Karpas-422 (cell line): ENCODE measurements at regions not wholly inside any gene's neighbourhood (a gene's known extent, or its start where the extent isn't known, plus 50 kb on each side); places are given as distances from the start of the nearest gene placed in this dataset.

Source experiments
- DNase-seq: peaks from one replicate; pipeline ENCODE4 v3.0.0-alpha.2; 2015
- H2AFZ ChIP-seq: fragments of 200-600 bp; sonication (generic); 2 replicates; pipeline ENCODE4 v1.6.1; 2014; ENCODE audit warnings: antibody characterized with exemption, low read length, mixed read lengths
- H3K27ac ChIP-seq: fragments of 200-600 bp; sonication (generic); 2 replicates; pipeline ENCODE4 v1.5.1; 2014; ENCODE audit warnings: mild to moderate bottlenecking, low read length, moderate library complexity
- H3K27me3 ChIP-seq: fragments of 200-600 bp; sonication (generic); 2 replicates; pipeline ENCODE4 v1.6.1; 2014; ENCODE audit warnings: low read length, mixed read lengths
- H3K36me3 ChIP-seq: fragments of 200-600 bp; sonication (generic); 2 replicates; pipeline ENCODE4 v1.6.1; 2014; ENCODE audit warnings: low read length, mixed read lengths; ENCODE audit not compliant: insufficient read depth
- H3K4me1 ChIP-seq: fragments of 200-600 bp; sonication (generic); 2 replicates; pipeline ENCODE4 v1.6.1; 2014; ENCODE audit warnings: mild to moderate bottlenecking, low read length, mixed read lengths
- H3K4me2 ChIP-seq: fragments of 200-600 bp; sonication (generic); 2 replicates; pipeline ENCODE4 v1.6.1; 2014; ENCODE audit warnings: low read length, low read depth, mild to moderate bottlenecking; ENCODE audit not compliant: poor library complexity, severe bottlenecking
- H3K4me3 ChIP-seq: fragments of 200-600 bp; sonication (generic); 2 replicates; pipeline ENCODE4 v1.5.1; 2014; ENCODE audit warnings: mild to moderate bottlenecking, antibody characterized with exemption, low read length, mixed read lengths
- H3K79me2 ChIP-seq: fragments of 200-600 bp; sonication (generic); 2 replicates; pipeline ENCODE4 v1.6.1; 2014; ENCODE audit warnings: mild to moderate bottlenecking, low read length, mixed read lengths
- H3K9ac ChIP-seq: fragments of 200-600 bp; sonication (generic); 2 replicates; pipeline ENCODE4 v1.6.0; 2014; ENCODE audit warnings: low read length
- H3K9me2 ChIP-seq: fragments of 200-600 bp; sonication (generic), shearing (Covaris generic); replicated peaks from 2 replicates; pipeline ENCODE4 v1.6.0; 2014; ENCODE audit warnings: mild to moderate bottlenecking, low read length, moderate library complexity; ENCODE audit not compliant: insufficient read depth
- H3K9me3 ChIP-seq: fragments of 300-700, 200-600 bp; sonication (generic); 2 replicates; pipeline ENCODE4 v1.6.1; 2014; ENCODE audit warnings: low read length, mixed read lengths
- H4K20me1 ChIP-seq: fragments of 200-600 bp; sonication (generic); 2 replicates; pipeline ENCODE4 v1.6.1; 2014; ENCODE audit warnings: mild to moderate bottlenecking, antibody characterized with exemption, low read length, low read depth; ENCODE audit not compliant: insufficient read depth

- Histone ChIP-seq H3K4me3 (no peak overlapping the region), H2AFZ (no peak overlapping the region), H3K9me2 (no peaks in the 10 kb centered on the region), H4K20me1 (no peaks in the 10 kb centered on the region), H3K27me3 (no peaks in the 10 kb centered on the region), H3K9me3 (no peaks in the 10 kb centered on the region), H3K27ac (no peak overlapping the region), H3K9ac (no peak overlapping the region), H3K79me2 (no peaks in the 10 kb centered on the region), H3K36me3 (no peaks in the 10 kb centered on the region), H3K4me1 (no peaks in the 10 kb centered on the region), H3K4me2 (no peak overlapping the region)
- DNase-seq, result no peak
Observed at GRCh38 chr1:229984992-229985612, 81.9 kb upstream of the GALNT2 start.

- no peaks in the 10 kb centered on the region for H3K79me2 ChIP-seq
- H3K36me3 ChIP-seq, result no peaks in the 10 kb centered on the region
- no peaks in the 10 kb centered on the region for H3K4me1 ChIP-seq
- H3K9ac ChIP-seq, result no peak overlapping the region
- no peak overlapping the region for H2AFZ ChIP-seq
- H3K4me3 ChIP-seq, result no peak overlapping the region
- no peaks in the 10 kb centered on the region for H3K27me3 ChIP-seq
- H3K9me3 ChIP-seq, result no peaks in the 10 kb centered on the region
- H3K27ac ChIP-seq, result no peak overlapping the region
- H3K4me2 ChIP-seq, result no peak overlapping the region
- no peak for DNase-seq
- no peaks in the 10 kb centered on the region for H3K9me2 ChIP-seq
- no peaks in the 10 kb centered on the region for H4K20me1 ChIP-seq
Observed at GRCh38 chr1:229985613-229986010, 81.4 kb upstream of the GALNT2 start.

GRCh38 chr1:229986737-229987337 is 80.2 kb upstream of the GALNT2 start:
- H3K36me3 ChIP-seq, result no peaks in the 10 kb centered on the region
- H3K27ac ChIP-seq, result no peak overlapping the region
- no peak overlapping the region for H3K9ac ChIP-seq
- H3K27me3 ChIP-seq, result no peaks in the 10 kb centered on the region
- no peaks in the 10 kb centered on the region for H3K4me1 ChIP-seq
- H3K9me3 ChIP-seq, result no peaks in the 10 kb centered on the region
- no peaks in the 10 kb centered on the region for H3K9me2 ChIP-seq
- H2AFZ ChIP-seq, result no peak overlapping the region
- no peak for DNase-seq
- H3K79me2 ChIP-seq, result no peaks in the 10 kb centered on the region
- no peak overlapping the region for H3K4me3 ChIP-seq
- H4K20me1 ChIP-seq, result no peaks in the 10 kb centered on the region
- no peak overlapping the region for H3K4me2 ChIP-seq

GRCh38 chr1:229987953-229988352 is 79.1 kb upstream of the GALNT2 start:
- Histone ChIP-seq H3K9me2 (no peaks in the 10 kb centered on the region), H3K36me3 (no peaks in the 10 kb centered on the region)

GRCh38 chr1:229988534-229988933 is 78.5 kb upstream of the GALNT2 start:
- no peak overlapping the region for H2AFZ ChIP-seq
- no peak overlapping the region for H3K4me2 ChIP-seq
- DNase-seq, result no peak
- H3K4me3 ChIP-seq, result no peak overlapping the region
- no peaks in the 10 kb centered on the region for H3K36me3 ChIP-seq
- H4K20me1 ChIP-seq, result no peaks in the 10 kb centered on the region
- H3K79me2 ChIP-seq, result no peaks in the 10 kb centered on the region
- H3K9me3 ChIP-seq, result no peaks in the 10 kb centered on the region
- H3K9ac ChIP-seq, result no peak overlapping the region
- no peaks in the 10 kb centered on the region for H3K9me2 ChIP-seq
- no peaks in the 10 kb centered on the region for H3K4me1 ChIP-seq
- no peak overlapping the region for H3K27ac ChIP-seq
- no peaks in the 10 kb centered on the region for H3K27me3 ChIP-seq

More at GRCh38 chr1:229987953-229988352, 79.1 kb upstream of the GALNT2 start:
- Histone ChIP-seq H3K4me2 (no peak overlapping the region), H3K9me3 (no peaks in the 10 kb centered on the region), H3K27me3 (no peaks in the 10 kb centered on the region), H3K27ac (no peak overlapping the region), H3K79me2 (no peaks in the 10 kb centered on the region), H4K20me1 (no peaks in the 10 kb centered on the region), H3K4me3 (no peak overlapping the region), H3K9ac (no peak overlapping the region), H3K4me1 (no peaks in the 10 kb centered on the region), H2AFZ (no peak overlapping the region)
- no peak for DNase-seq

- H3K9me2 ChIP-seq, result no peaks in the 10 kb centered on the region
- no peaks in the 10 kb centered on the region for H3K4me1 ChIP-seq
- H4K20me1 ChIP-seq, result no peaks in the 10 kb centered on the region
- no peaks in the 10 kb centered on the region for H3K9me3 ChIP-seq
- H3K79me2 ChIP-seq, result no peaks in the 10 kb centered on the region
- H3K4me2 ChIP-seq, result no peak overlapping the region
- no peak overlapping the region for H3K27ac ChIP-seq
- H3K4me3 ChIP-seq, result no peak overlapping the region
- no peaks in the 10 kb centered on the region for H3K36me3 ChIP-seq
- H3K9ac ChIP-seq, result no peak overlapping the region
- H2AFZ ChIP-seq, result no peak overlapping the region
- H3K27me3 ChIP-seq, result no peaks in the 10 kb centered on the region
- no peak for DNase-seq
Observed at GRCh38 chr1:229989591-229990248, 77.3 kb upstream of the GALNT2 start.

- H3K27ac ChIP-seq, result no peak overlapping the region
- no peak overlapping the region for H3K4me3 ChIP-seq
- no peaks in the 10 kb centered on the region for H3K79me2 ChIP-seq
- H3K4me2 ChIP-seq, result no peak overlapping the region
- H2AFZ ChIP-seq, result no peak overlapping the region
- no peaks in the 10 kb centered on the region for H4K20me1 ChIP-seq
- no peak overlapping the region for H3K9ac ChIP-seq
- no peak for DNase-seq
- no peaks in the 10 kb centered on the region for H3K9me3 ChIP-seq
- no peaks in the 10 kb centered on the region for H3K36me3 ChIP-seq
- no peaks in the 10 kb centered on the region for H3K9me2 ChIP-seq
- no peaks in the 10 kb centered on the region for H3K27me3 ChIP-seq
- H3K4me1 ChIP-seq, result no peaks in the 10 kb centered on the region
Observed at GRCh38 chr1:229990326-229990725, 76.7 kb upstream of the GALNT2 start.

- no peak overlapping the region for H3K9ac ChIP-seq
- no peak for DNase-seq
Observed at GRCh38 chr1:229991104-229991513, 75.9 kb upstream of the GALNT2 start.

More at GRCh38 chr1:229991104-229991513, 75.9 kb upstream of the GALNT2 start:
- H3K36me3 ChIP-seq, result no peaks in the 10 kb centered on the region
- no peaks in the 10 kb centered on the region for H4K20me1 ChIP-seq
- H3K27me3 ChIP-seq, result no peaks in the 10 kb centered on the region
- no peaks in the 10 kb centered on the region for H3K79me2 ChIP-seq
- no peak overlapping the region for H3K27ac ChIP-seq
- no peak overlapping the region for H3K4me3 ChIP-seq
- H3K4me1 ChIP-seq, result no peaks in the 10 kb centered on the region
- no peaks in the 10 kb centered on the region for H3K9me3 ChIP-seq
- no peak overlapping the region for H2AFZ ChIP-seq
- H3K4me2 ChIP-seq, result no peak overlapping the region
- no peaks in the 10 kb centered on the region for H3K9me2 ChIP-seq
